K562 (cell line): ENCODE measurements at regions not wholly inside any gene's neighbourhood (a gene's known extent, or its start where the extent isn't known, plus 50 kb on each side); places are given as distances from the start of the nearest gene placed in this dataset.
A peak's percentile ranks its signal among the peaks of the same experiment; 100 is the strongest.

Experiments used
- CXXC5 ChIP-seq: fragments of 250-450 bp; sonication (Bioruptor Pico); IDR thresholded peaks from 2 replicates; pipeline ENCODE4 v1.8.0; 2022; ENCODE audit warnings: inconsistent platforms, mild to moderate bottlenecking, moderate library complexity
- EP300 ChIP-seq: IDR thresholded peaks from 2 replicates; pipeline ENCODE4 v1.6.1; 2012; ENCODE audit warnings: low read length, improper control_type of control experiment
- GABPA ChIP-seq: fragments of 200-800 bp; sonication (Bioruptor generic); conservative IDR thresholded peaks from 2 replicates; pipeline ENCODE4 v1.6.1; 2016; ENCODE audit warnings: low read depth, missing genetic modification characterization, missing compliant biosample characterization
- LEF1 ChIP-seq: fragments of 450-650 bp; IDR thresholded peaks from 2 replicates; pipeline ENCODE4 v1.6.1; 2016; ENCODE audit warnings: mild to moderate bottlenecking
- SETDB1 ChIP-seq: IDR thresholded peaks from one replicate; pipeline ENCODE4 v1.6.1; 2012; ENCODE audit warnings: low read length, control low read depth, inconsistent platforms
- SREBF2 ChIP-seq: sonication (generic); formaldehyde crosslinking; IDR thresholded peaks from 2 replicates; pipeline ENCODE4 v1.4.0; 2020; ENCODE audit warnings: mild to moderate bottlenecking, missing genetic modification reagents
- ZC3H8 ChIP-seq: fragments of 450-650 bp; IDR thresholded peaks from 2 replicates; pipeline ENCODE4 v1.6.1; 2017
- ZNF551 ChIP-seq: fragments of 250-450 bp; sonication (Bioruptor Pico); IDR thresholded peaks from 2 replicates; pipeline ENCODE4 v1.5.0; 2021; ENCODE audit warnings: mild to moderate bottlenecking, moderate library complexity
- TF ChIP-seq, protein P1 (sequence below), 2 experiments: fragments of 450-650 bp; formaldehyde crosslinking in 1 of 2; IDR thresholded peaks; 2 replicates each; pipeline versions ENCODE4 v1.4.0 to v1.6.1; 2014 to 2020; ENCODE audit warnings: mild to moderate bottlenecking in 2 of 2, borderline replicate concordance in 1 of 2, low read depth in 1 of 2
- TF ChIP-seq, protein P2 (sequence below), 2 experiments: fragments of 450-650 bp; IDR thresholded peaks; 2 replicates each; pipeline ENCODE4 v1.6.1; 2016
- TF ChIP-seq, protein P3 (sequence below): sonication (generic); formaldehyde crosslinking; IDR thresholded peaks from 2 replicates; pipeline ENCODE4 v1.8.0; 2022; ENCODE audit warnings: mild to moderate bottlenecking, missing genetic modification reagents, borderline replicate concordance

DNA sequence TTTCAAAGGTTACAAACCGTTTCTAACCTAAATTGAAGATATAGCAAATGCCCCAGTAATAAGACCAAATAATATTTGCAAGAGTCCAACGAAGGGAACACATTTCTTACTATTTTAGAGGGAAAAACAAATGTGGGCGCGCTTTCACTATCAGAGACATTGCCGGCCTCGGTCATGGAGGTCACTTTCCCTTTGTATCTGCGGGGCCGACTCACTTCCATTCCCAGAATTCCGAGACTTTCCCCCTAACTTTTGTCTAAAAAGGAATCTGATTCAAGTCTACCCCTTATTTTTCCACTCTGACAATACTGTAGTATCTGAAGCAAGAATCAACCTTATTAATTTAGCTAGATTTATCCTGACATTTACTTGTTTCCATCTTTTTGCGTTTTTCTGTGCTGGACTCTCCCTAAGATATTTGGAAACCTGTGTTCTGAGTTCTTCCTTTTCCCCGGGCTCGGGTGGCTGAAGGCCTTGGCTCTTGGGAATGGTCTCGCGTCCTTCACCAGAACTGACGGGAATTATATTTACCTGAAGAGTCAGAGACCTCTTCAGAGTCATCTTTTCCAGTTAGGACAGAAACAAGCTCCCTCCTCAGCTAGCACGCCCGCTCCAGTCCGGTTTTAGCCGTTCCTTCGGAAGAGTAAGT is 71.8 kb upstream of the ZNF184 start (continued):
- TF ChIP-seq, protein P1, sequence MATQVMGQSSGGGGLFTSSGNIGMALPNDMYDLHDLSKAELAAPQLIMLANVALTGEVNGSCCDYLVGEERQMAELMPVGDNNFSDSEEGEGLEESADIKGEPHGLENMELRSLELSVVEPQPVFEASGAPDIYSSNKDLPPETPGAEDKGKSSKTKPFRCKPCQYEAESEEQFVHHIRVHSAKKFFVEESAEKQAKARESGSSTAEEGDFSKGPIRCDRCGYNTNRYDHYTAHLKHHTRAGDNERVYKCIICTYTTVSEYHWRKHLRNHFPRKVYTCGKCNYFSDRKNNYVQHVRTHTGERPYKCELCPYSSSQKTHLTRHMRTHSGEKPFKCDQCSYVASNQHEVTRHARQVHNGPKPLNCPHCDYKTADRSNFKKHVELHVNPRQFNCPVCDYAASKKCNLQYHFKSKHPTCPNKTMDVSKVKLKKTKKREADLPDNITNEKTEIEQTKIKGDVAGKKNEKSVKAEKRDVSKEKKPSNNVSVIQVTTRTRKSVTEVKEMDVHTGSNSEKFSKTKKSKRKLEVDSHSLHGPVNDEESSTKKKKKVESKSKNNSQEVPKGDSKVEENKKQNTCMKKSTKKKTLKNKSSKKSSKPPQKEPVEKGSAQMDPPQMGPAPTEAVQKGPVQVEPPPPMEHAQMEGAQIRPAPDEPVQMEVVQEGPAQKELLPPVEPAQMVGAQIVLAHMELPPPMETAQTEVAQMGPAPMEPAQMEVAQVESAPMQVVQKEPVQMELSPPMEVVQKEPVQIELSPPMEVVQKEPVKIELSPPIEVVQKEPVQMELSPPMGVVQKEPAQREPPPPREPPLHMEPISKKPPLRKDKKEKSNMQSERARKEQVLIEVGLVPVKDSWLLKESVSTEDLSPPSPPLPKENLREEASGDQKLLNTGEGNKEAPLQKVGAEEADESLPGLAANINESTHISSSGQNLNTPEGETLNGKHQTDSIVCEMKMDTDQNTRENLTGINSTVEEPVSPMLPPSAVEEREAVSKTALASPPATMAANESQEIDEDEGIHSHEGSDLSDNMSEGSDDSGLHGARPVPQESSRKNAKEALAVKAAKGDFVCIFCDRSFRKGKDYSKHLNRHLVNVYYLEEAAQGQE (IDR thresholded peaks at IDR 0.05; ENCODE audit: borderline replicate concordance), result 0 out of 2 replicates have a peak, but pooled peaks have one; percentile 14
- TF ChIP-seq, protein P1 (CRISPR knock-in tag; IDR thresholded peaks at IDR 0.05; ENCODE audit: low read depth), result no peak
- TF ChIP-seq, protein P2, sequence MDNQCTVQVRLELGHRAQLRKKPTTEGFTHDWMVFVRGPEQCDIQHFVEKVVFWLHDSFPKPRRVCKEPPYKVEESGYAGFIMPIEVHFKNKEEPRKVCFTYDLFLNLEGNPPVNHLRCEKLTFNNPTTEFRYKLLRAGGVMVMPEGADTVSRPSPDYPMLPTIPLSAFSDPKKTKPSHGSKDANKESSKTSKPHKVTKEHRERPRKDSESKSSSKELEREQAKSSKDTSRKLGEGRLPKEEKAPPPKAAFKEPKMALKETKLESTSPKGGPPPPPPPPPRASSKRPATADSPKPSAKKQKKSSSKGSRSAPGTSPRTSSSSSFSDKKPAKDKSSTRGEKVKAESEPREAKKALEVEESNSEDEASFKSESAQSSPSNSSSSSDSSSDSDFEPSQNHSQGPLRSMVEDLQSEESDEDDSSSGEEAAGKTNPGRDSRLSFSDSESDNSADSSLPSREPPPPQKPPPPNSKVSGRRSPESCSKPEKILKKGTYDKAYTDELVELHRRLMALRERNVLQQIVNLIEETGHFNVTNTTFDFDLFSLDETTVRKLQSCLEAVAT (IDR thresholded peaks at IDR 0.05), result no peak
- no peak; the same call in 1 of the 2 replicates for TF ChIP-seq GABPA
- TF ChIP-seq CXXC5 (CRISPR knock-in tag), result no peak
- peak; percentile 11; the same call in 1 of the 2 replicates for TF ChIP-seq LEF1
- TF ChIP-seq, protein P3, sequence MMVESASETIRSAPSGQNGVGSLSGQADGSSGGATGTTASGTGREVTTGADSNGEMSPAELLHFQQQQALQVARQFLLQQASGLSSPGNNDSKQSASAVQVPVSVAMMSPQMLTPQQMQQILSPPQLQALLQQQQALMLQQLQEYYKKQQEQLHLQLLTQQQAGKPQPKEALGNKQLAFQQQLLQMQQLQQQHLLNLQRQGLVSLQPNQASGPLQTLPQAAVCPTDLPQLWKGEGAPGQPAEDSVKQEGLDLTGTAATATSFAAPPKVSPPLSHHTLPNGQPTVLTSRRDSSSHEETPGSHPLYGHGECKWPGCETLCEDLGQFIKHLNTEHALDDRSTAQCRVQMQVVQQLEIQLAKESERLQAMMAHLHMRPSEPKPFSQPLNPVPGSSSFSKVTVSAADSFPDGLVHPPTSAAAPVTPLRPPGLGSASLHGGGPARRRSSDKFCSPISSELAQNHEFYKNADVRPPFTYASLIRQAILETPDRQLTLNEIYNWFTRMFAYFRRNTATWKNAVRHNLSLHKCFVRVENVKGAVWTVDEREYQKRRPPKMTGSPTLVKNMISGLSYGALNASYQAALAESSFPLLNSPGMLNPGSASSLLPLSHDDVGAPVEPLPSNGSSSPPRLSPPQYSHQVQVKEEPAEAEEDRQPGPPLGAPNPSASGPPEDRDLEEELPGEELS (CRISPR knock-in tag), result no peak
- no peak for TF ChIP-seq EP300
- no peak for TF ChIP-seq ZNF551 (CRISPR knock-in tag)
- 0 out of 2 replicates have a peak, but pooled peaks have one; percentile 56 for TF ChIP-seq ZC3H8
- no peak for TF ChIP-seq SETDB1
- no peak for TF ChIP-seq SREBF2 (CRISPR knock-in tag)
